ENCODE measurements at regions not wholly inside any gene's neighbourhood (a gene's known extent, or its start where the extent isn't known, plus 50 kb on each side); places are given as distances from the start of the nearest gene placed in this dataset.

DNA sequence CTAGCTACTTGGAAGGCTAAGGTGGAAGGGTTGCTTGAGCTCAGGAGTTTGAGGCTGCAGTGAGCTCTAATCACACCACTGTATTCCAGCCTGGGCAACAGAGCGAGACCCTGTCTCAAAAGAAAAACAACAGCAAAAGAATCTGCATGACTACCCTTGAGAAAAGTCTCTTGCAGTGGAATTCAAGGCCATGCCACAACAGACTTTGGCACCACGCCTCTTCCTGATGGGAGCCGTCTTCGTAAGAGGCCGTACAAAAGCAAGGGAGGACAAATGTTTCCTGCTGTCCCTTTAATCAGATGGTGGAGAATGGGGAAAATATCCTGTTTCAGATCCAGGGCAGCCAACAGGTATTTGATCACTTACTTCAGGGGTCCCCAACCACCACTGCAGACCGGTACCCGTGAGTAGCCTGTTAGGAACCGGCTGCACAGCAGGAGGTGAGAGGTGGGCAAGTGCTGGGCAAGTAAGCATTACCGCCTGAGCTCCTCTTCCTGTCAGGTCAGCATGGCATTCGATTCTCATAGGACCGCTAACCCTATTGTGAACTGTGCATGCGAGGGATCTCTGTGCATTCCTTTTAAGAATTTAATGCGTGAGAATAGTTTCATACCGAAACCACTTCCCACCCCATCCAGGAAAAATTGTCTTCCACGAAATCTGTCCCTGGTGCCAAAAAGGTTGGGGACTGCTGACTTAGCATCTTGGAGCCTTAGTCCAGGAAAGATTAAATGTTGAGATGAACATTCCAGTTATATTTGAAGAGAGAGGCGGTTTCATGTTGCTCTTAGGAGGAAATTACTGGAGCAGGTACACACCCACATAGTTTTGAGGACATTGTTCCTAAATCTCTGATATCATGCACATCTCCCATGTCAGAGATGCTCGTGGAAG lies 94.4 kb upstream of the XPO1 start:
- TF ChIP-seq JUND (IDR thresholded peaks at IDR 0.05) (no peak), FOXA1 (IDR thresholded peaks at IDR 0.05) (no peak), RXRA (IDR thresholded peaks at IDR 0.05) (no peak), HNF4A (conservative IDR thresholded peaks at IDR 0.05) (no peak), YY1 (IDR thresholded peaks at IDR 0.05) (no peak), RAD21 (IDR thresholded peaks at IDR 0.05) (no peak), SP1 (IDR thresholded peaks at IDR 0.05) (no peak), GABPA (IDR thresholded peaks at IDR 0.05 in 1 of 2, conservative IDR thresholded peaks at IDR 0.05 in 1 of 2) (no peak), TAF1 (conservative IDR thresholded peaks at IDR 0.05) (no peak)
- TF ChIP-seq, protein P1, sequence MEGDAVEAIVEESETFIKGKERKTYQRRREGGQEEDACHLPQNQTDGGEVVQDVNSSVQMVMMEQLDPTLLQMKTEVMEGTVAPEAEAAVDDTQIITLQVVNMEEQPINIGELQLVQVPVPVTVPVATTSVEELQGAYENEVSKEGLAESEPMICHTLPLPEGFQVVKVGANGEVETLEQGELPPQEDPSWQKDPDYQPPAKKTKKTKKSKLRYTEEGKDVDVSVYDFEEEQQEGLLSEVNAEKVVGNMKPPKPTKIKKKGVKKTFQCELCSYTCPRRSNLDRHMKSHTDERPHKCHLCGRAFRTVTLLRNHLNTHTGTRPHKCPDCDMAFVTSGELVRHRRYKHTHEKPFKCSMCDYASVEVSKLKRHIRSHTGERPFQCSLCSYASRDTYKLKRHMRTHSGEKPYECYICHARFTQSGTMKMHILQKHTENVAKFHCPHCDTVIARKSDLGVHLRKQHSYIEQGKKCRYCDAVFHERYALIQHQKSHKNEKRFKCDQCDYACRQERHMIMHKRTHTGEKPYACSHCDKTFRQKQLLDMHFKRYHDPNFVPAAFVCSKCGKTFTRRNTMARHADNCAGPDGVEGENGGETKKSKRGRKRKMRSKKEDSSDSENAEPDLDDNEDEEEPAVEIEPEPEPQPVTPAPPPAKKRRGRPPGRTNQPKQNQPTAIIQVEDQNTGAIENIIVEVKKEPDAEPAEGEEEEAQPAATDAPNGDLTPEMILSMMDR (IDR thresholded peaks at IDR 0.05; ENCODE audit: low read depth, low read length, missing input control), result no peak
- TF ChIP-seq, protein P2, sequence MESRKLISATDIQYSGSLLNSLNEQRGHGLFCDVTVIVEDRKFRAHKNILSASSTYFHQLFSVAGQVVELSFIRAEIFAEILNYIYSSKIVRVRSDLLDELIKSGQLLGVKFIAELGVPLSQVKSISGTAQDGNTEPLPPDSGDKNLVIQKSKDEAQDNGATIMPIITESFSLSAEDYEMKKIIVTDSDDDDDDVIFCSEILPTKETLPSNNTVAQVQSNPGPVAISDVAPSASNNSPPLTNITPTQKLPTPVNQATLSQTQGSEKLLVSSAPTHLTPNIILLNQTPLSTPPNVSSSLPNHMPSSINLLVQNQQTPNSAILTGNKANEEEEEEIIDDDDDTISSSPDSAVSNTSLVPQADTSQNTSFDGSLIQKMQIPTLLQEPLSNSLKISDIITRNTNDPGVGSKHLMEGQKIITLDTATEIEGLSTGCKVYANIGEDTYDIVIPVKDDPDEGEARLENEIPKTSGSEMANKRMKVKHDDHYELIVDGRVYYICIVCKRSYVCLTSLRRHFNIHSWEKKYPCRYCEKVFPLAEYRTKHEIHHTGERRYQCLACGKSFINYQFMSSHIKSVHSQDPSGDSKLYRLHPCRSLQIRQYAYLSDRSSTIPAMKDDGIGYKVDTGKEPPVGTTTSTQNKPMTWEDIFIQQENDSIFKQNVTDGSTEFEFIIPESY (IDR thresholded peaks at IDR 0.05), result no peak
- TF ChIP-seq, protein P3, sequence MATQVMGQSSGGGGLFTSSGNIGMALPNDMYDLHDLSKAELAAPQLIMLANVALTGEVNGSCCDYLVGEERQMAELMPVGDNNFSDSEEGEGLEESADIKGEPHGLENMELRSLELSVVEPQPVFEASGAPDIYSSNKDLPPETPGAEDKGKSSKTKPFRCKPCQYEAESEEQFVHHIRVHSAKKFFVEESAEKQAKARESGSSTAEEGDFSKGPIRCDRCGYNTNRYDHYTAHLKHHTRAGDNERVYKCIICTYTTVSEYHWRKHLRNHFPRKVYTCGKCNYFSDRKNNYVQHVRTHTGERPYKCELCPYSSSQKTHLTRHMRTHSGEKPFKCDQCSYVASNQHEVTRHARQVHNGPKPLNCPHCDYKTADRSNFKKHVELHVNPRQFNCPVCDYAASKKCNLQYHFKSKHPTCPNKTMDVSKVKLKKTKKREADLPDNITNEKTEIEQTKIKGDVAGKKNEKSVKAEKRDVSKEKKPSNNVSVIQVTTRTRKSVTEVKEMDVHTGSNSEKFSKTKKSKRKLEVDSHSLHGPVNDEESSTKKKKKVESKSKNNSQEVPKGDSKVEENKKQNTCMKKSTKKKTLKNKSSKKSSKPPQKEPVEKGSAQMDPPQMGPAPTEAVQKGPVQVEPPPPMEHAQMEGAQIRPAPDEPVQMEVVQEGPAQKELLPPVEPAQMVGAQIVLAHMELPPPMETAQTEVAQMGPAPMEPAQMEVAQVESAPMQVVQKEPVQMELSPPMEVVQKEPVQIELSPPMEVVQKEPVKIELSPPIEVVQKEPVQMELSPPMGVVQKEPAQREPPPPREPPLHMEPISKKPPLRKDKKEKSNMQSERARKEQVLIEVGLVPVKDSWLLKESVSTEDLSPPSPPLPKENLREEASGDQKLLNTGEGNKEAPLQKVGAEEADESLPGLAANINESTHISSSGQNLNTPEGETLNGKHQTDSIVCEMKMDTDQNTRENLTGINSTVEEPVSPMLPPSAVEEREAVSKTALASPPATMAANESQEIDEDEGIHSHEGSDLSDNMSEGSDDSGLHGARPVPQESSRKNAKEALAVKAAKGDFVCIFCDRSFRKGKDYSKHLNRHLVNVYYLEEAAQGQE (IDR thresholded peaks at IDR 0.05), result no peak
- TF ChIP-seq, protein P4, sequence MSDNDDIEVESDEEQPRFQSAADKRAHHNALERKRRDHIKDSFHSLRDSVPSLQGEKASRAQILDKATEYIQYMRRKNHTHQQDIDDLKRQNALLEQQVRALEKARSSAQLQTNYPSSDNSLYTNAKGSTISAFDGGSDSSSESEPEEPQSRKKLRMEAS (IDR thresholded peaks at IDR 0.05), result no peak
- TF ChIP-seq, protein P5, sequence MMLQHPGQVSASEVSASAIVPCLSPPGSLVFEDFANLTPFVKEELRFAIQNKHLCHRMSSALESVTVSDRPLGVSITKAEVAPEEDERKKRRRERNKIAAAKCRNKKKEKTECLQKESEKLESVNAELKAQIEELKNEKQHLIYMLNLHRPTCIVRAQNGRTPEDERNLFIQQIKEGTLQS (IDR thresholded peaks at IDR 0.05), result no peak

Measured in liver (tissue), 3 donors.